ENCODE measurements at regions not wholly inside any gene's neighbourhood (a gene's known extent, or its start where the extent isn't known, plus 50 kb on each side); places are given as distances from the start of the nearest gene placed in this dataset.

- ATAC-seq = no peak
- no peak for TF ChIP-seq PPARA (CRISPR knock-in tag; IDR thresholded peaks at IDR 0.05; ENCODE audit: borderline replicate concordance)
- TF ChIP-seq PATZ1 (CRISPR knock-in tag; IDR thresholded peaks at IDR 0.05; ENCODE audit: borderline replicate concordance) = no peak
- no peak for TF ChIP-seq ZNF565 (CRISPR knock-in tag; conservative IDR thresholded peaks at IDR 0.05; ENCODE audit: low read depth)
- TF ChIP-seq CSRNP3 (CRISPR knock-in tag; IDR thresholded peaks at IDR 0.05) = no peak
- TF ChIP-seq ZC3H10 (CRISPR knock-in tag; IDR thresholded peaks at IDR 0.05) = no peak
- TF ChIP-seq SNAI2 (CRISPR knock-in tag; IDR thresholded peaks at IDR 0.05) = no peak
- no peak for TF ChIP-seq CREB5 (CRISPR knock-in tag; IDR thresholded peaks at IDR 0.05; ENCODE audit: low read depth)
- TF ChIP-seq ZFP30 (CRISPR knock-in tag; IDR thresholded peaks at IDR 0.05) = no peak
- no peak for TF ChIP-seq ZNF70 (CRISPR knock-in tag; IDR thresholded peaks at IDR 0.05)
- no peak for TF ChIP-seq GLIS3 (CRISPR knock-in tag; IDR thresholded peaks at IDR 0.05)
- no peak for TF ChIP-seq POU6F1 (CRISPR knock-in tag; IDR thresholded peaks at IDR 0.05; ENCODE audit: borderline replicate concordance, low read depth)
Observed at GRCh38 chr11:95450547-95451123, 219.6 kb upstream of the SESN3 start.

- TF ChIP-seq BACH2 (CRISPR knock-in tag; IDR thresholded peaks at IDR 0.05; ENCODE audit: borderline replicate concordance) (no peak), OSR1 (CRISPR knock-in tag; IDR thresholded peaks at IDR 0.05) (no peak), ZNF565 (CRISPR knock-in tag; conservative IDR thresholded peaks at IDR 0.05; ENCODE audit: low read depth) (no peak), ZNF8 (CRISPR knock-in tag; IDR thresholded peaks at IDR 0.05) (no peak), GLIS3 (CRISPR knock-in tag; IDR thresholded peaks at IDR 0.05) (no peak), PATZ1 (CRISPR knock-in tag; IDR thresholded peaks at IDR 0.05; ENCODE audit: borderline replicate concordance) (no peak), CSRNP3 (CRISPR knock-in tag; IDR thresholded peaks at IDR 0.05) (no peak), TCF4 (CRISPR knock-in tag; IDR thresholded peaks at IDR 0.05; ENCODE audit: borderline replicate concordance) (no peak), ZFP30 (CRISPR knock-in tag; IDR thresholded peaks at IDR 0.05) (no peak), TOX (CRISPR knock-in tag; IDR thresholded peaks at IDR 0.05; ENCODE audit: borderline replicate concordance) (no peak), RARB (CRISPR knock-in tag; IDR thresholded peaks at IDR 0.05) (no peak), ISL1 (CRISPR knock-in tag; IDR thresholded peaks at IDR 0.05) (no peak), POU6F1 (CRISPR knock-in tag; IDR thresholded peaks at IDR 0.05; ENCODE audit: borderline replicate concordance, low read depth) (no peak), ZC3H10 (CRISPR knock-in tag; IDR thresholded peaks at IDR 0.05) (no peak), CSDC2 (CRISPR knock-in tag; IDR thresholded peaks at IDR 0.05) (no peak), SNAI2 (CRISPR knock-in tag; IDR thresholded peaks at IDR 0.05) (no peak), ZFP3 (CRISPR knock-in tag; IDR thresholded peaks at IDR 0.05) (no peak), PPARA (CRISPR knock-in tag; IDR thresholded peaks at IDR 0.05; ENCODE audit: borderline replicate concordance) (no peak)
- no peak for ATAC-seq
Observed at GRCh38 chr11:95445746-95446333, 214.8 kb upstream of the SESN3 start.

All from SK-N-SH treated with all-trans-retinoic acid at 6 μM for 48 hours (cell line).